ENCODE measurements at regions not wholly inside any gene's neighbourhood (a gene's known extent, or its start where the extent isn't known, plus 50 kb on each side); places are given as distances from the start of the nearest gene placed in this dataset.

DNA sequence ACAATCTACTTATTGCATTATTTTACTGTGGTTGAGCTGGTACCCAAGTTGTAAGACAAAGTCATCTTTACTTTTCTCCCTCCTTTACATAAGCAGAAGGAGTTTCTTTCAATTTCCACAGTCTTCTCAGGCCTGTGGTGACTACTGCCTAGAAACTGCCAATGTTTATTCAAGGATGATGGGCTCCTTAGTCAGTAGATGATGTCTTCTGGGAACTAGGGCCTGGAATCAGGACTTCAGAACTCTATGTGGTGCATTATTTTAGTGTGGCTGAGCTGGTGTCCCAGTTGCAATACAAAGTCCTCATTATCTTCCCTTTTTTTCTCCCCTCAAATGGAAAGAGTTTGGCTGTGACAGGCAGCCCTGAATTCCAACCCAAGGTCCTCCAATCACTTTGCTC, 1762.5 kb downstream of the SI start:
- no peak for DNase-seq (ENCODE audit: low read depth, low spot score)
- dilution Hi-C loops (cut with MboI; ENCODE audit: extremely low pct_ligation_motif_present, low sequenced_read_pairs) (no loop called here), intact Hi-C loops (cut with micrococcal nuclease) (no loop called here)
- H3K79me2 ChIP-seq (ENCODE audit: control insufficient read depth, insufficient read depth, low read length), result no peaks in the 10 kb centered on the region
- POLR2A ChIA-PET, result no interaction called here
- H3K4me2 ChIP-seq (ENCODE audit: insufficient read depth, low read length), result no peak overlapping the region
- no peak overlapping the region for H3K9ac ChIP-seq (replicated peaks; ENCODE audit: extremely low read depth, insufficient read depth, low read length)
- H3K27me3 ChIP-seq (ENCODE audit: control insufficient read depth in 2 of 2, insufficient read depth in 2 of 2, low read length in 2 of 2), result no peaks in the 10 kb centered on the region
- TF ChIP-seq GATA2 (IDR thresholded peaks at IDR 0.05; ENCODE audit: insufficient read depth, insufficient read length, low read depth, low read length) (no peak), JUN (IDR thresholded peaks at IDR 0.05; ENCODE audit: borderline replicate concordance, insufficient read depth, insufficient read length, low read depth) (no peak), EZH2 (IDR thresholded peaks at IDR 0.05; ENCODE audit: borderline replicate concordance, low read depth, low read length, severe bottlenecking) (no peak), FOS (IDR thresholded peaks at IDR 0.05; ENCODE audit: borderline replicate concordance, insufficient read depth, low read length) (no peak), MYC (IDR thresholded peaks at IDR 0.05; ENCODE audit: low read depth, low read length) (no peak), POLR2AphosphoS5 (IDR thresholded peaks at IDR 0.05; ENCODE audit: insufficient read depth, low read depth, low read length) (no peak), POLR2A (IDR thresholded peaks at IDR 0.05; ENCODE audit: low read depth, low read length) (no peak)
- TF ChIP-seq, protein P1, sequence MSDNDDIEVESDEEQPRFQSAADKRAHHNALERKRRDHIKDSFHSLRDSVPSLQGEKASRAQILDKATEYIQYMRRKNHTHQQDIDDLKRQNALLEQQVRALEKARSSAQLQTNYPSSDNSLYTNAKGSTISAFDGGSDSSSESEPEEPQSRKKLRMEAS (IDR thresholded peaks at IDR 0.05; ENCODE audit: insufficient read depth, insufficient read length), result no peak
- TF ChIP-seq, protein P2, sequence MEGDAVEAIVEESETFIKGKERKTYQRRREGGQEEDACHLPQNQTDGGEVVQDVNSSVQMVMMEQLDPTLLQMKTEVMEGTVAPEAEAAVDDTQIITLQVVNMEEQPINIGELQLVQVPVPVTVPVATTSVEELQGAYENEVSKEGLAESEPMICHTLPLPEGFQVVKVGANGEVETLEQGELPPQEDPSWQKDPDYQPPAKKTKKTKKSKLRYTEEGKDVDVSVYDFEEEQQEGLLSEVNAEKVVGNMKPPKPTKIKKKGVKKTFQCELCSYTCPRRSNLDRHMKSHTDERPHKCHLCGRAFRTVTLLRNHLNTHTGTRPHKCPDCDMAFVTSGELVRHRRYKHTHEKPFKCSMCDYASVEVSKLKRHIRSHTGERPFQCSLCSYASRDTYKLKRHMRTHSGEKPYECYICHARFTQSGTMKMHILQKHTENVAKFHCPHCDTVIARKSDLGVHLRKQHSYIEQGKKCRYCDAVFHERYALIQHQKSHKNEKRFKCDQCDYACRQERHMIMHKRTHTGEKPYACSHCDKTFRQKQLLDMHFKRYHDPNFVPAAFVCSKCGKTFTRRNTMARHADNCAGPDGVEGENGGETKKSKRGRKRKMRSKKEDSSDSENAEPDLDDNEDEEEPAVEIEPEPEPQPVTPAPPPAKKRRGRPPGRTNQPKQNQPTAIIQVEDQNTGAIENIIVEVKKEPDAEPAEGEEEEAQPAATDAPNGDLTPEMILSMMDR (IDR thresholded peaks at IDR 0.05; ENCODE audit: extremely low read depth in 1 of 2, insufficient read depth in 1 of 2, low read depth in 1 of 2, low read length in 2 of 2), result no peak
- BruUV-seq (replicated peaks), result no TSS peak
- CTCF ChIA-PET, result no interaction called here
- no peaks in the 10 kb centered on the region for H3K9me1 ChIP-seq (replicated peaks; ENCODE audit: control insufficient read depth, extremely low read depth, insufficient read depth, low read length)
- H3K9me3 ChIP-seq (replicated peaks; ENCODE audit: control insufficient read depth, insufficient read depth, low read length), result peaks cover 2% of the 10 kb centered on the region
- FAIRE-seq, result no peak
- no peaks in the 10 kb centered on the region for H3K4me1 ChIP-seq (ENCODE audit: control insufficient read depth, extremely low read depth, insufficient read depth, low read length)
- no peaks in the 10 kb centered on the region for H4K20me1 ChIP-seq (replicated peaks; ENCODE audit: control insufficient read depth, extremely low read depth, insufficient read depth, low read length)
- no peak overlapping the region for H3K4me3 ChIP-seq (replicated peaks in 1 of 3; ENCODE audit: insufficient read depth in 1 of 3, low read depth in 1 of 3, low read length in 3 of 3)
- H2AFZ ChIP-seq (ENCODE audit: low read depth, low read length), result no peak overlapping the region
- no peaks in the 10 kb centered on the region for H3K36me3 ChIP-seq (ENCODE audit: control insufficient read depth in 2 of 2, extremely low read depth in 1 of 2, insufficient read depth in 2 of 2, low read length in 2 of 2)
- no peak overlapping the region for H3K27ac ChIP-seq (ENCODE audit: insufficient read depth, low read depth, low read length)

Measured in endothelial cell of umbilical vein (primary cell).